GM12892 (cell line): ENCODE measurements at regions not wholly inside any gene's neighbourhood (a gene's known extent, or its start where the extent isn't known, plus 50 kb on each side); places are given as distances from the start of the nearest gene placed in this dataset.
A peak's percentile ranks its signal among the peaks of the same experiment; 100 is the strongest.

Experiments
- DNase-seq: peaks from one replicate; pipeline ENCODE4 v3.0.0; 2011; ENCODE audit not compliant: insufficient read length
- FAIRE-seq: peaks from 2 replicates; lab custom pipeline; 2011; peaks lifted over from hg19 to GRCh38; lab: Jason Lieb, UNC
- POLR2A ChIP-seq: IDR thresholded peaks from 2 replicates; pipeline ENCODE4 v1.6.1; 2011; ENCODE audit warnings: low read depth, low read length, control low read depth
- POLR2AphosphoS5 ChIP-seq: IDR thresholded peaks from 2 replicates; pipeline ENCODE4 v1.6.1; 2011; ENCODE audit warnings: low read depth, low read length, control low read depth
- TAF1 ChIP-seq: IDR thresholded peaks from 2 replicates; pipeline ENCODE4 v1.6.1; 2011; ENCODE audit warnings: low read depth, mild to moderate bottlenecking, control low read depth, low read length, borderline replicate concordance

DNA sequence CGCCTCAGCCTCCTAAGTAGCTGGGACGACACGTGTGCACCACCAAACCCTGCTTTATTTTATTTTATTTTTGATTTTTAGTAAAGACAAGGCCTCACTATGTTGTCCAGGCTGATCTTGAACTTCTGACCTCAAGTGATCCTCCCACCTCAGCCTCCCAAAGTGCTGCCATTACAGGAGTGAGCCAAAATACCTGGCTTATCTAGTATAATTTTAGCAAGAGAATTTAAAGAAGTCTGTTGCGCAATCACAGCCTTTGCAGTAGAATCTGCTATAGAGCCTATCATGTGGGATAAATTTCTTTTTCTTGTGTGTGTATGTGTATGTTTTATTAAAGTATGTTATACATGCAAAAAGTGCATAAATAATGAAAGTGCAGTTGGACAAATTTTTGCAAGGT, 92.1 kb upstream of the ANKEF1 start:
- no peak for DNase-seq
- no peak for FAIRE-seq
- TF ChIP-seq POLR2A (no peak), POLR2AphosphoS5 (no peak), TAF1 (no peak)

DNA sequence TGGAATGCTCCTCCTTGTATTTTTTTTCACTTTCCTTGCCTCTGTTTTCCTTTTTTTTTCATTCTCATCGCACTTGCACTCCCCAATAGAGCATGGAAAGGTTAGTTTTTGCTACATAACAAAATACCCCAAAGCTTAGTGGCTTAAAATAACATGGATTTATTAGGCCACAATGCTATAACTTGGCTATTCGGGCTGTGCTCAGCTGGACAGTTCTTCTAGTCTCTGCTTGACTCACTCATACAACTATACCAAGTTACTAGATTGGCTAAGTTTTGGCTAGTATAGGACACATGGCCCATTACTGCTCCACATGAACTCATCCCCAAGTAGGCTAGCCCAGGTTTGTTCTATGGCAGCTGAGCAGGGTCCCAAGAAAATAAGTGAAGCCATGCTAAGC, 94.5 kb upstream of the ANKEF1 start:
- no peak for DNase-seq
- TF ChIP-seq TAF1: no peak
- no peak for TF ChIP-seq POLR2A
- no peak for TF ChIP-seq POLR2AphosphoS5
- no peak for FAIRE-seq

- FAIRE-seq (no peak), DNase-seq (no peak)
- TF ChIP-seq TAF1: no peak
- no peak for TF ChIP-seq POLR2A
- no peak for TF ChIP-seq POLR2AphosphoS5
These were observed 95.6 kb upstream of the ANKEF1 start for GRCh38 chr20:9939231-9939630.

DNA sequence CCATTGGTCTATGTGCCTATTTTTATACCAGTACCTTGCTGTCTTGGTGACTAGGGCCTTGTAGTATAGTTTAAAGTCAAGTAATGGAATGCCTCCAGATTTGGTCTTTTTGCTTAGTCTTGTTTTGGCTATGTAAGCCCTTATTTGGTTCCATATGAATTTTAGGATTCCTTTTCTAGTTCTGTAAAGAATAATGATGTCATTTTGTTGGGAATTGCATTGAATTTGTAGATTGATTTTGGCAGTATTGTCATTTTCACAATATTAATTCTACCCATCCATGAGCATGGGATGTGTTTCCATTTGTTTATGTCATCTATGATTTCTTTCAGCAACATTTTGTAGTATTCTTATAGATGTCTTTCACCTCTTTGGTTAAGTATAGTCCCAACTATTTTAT, 96.4 kb upstream of the PAK5 start:
- DNase-seq (no peak), FAIRE-seq (no peak)
- no peak for TF ChIP-seq POLR2AphosphoS5
- TF ChIP-seq POLR2A: no peak
- no peak for TF ChIP-seq TAF1

DNA sequence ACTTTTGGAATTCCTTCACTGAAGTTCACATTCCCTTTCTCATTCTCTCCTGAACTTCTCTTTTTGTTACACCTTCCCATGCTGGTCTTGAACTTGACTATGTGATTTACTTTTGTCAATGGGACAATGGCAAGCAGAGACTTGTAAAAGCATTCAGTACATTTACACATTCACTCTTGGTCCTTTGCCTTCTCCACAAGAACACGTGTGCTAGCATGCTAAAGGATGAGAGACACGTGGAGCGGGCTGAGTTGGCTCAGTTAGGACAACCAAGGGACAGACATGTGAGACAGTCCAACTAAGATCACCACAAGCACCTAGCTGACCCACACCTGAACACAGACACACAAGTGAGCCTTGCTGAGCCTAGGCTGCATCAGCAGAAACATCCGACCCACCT, 91.3 kb upstream of the PAK5 start:
- no peak for DNase-seq
- TF ChIP-seq TAF1 (no peak), POLR2A (no peak)
- FAIRE-seq: no peak

DNA sequence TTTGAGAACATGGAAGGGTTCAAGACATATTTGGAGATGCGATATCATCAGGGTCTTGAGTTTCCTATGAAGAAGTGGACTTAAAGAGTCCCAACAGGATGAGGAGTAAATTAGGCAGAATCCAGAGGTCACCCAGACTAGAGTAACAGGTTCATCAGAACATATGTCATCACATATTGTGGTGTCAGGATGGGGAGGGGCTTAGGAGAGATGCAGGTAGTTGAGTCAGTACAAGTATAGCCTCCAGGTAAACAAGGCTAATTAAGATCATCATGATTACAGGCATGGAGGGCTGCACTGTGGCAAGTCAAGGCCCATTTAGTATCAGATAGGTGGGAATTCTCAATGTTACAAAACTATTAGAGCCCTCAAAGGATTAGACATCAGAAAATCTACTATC, 90.1 kb upstream of the PAK5 start:
- TF ChIP-seq POLR2AphosphoS5 (no peak), TAF1 (no peak), POLR2A (no peak)
- DNase-seq (no peak), FAIRE-seq (no peak)

GRCh38 chr20:9928281-9928737, 89.4 kb upstream of the PAK5 start:
- no peak for DNase-seq
- FAIRE-seq: peak; percentile 50

DNA sequence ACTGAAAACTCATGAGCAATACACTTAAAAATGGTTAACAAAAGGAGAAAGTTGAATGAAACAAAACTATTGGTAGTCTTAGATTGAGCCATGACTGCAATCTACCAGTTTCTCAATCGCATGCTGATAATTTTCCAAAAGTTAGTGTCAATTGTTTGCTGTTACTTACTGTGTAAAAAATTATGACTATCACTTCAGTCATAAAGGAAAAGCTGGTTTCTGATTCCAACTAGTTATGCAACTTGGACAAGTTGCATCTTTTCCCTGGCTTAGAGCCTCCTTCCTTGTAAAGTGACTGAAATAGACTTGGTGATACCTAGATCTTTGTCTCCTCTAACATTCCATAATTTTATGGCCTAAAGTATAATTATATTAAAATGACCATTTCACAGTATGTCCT, 88.3 kb upstream of the PAK5 start:
- no peak for TF ChIP-seq POLR2A
- TF ChIP-seq POLR2AphosphoS5: no peak
- no peak for TF ChIP-seq TAF1
- no peak for DNase-seq
- no peak for FAIRE-seq

More at GRCh38 chr20:9928281-9928737, 89.4 kb upstream of the PAK5 start:
- TF ChIP-seq TAF1 (no peak), POLR2AphosphoS5 (no peak), POLR2A (no peak)

DNA sequence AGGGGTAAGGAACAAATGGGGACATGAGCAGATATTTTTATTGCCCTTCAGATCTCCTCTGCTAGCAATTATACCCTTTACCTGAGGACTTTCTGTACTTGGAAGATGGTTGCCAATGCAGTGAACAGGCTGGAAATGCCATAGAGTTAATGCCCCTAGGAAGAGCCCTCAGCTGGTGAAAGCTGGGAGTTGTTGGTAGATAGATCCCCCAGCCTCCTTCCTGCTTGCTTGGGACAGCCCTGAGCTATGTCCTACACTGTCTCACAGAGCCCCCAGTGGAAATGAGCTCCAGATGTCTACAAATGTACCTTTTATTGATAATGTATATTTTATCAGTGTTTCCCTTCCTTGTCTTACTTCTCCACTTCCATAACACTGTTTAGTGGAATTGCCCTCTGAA, 87.6 kb upstream of the PAK5 start:
- TF ChIP-seq POLR2A (no peak), POLR2AphosphoS5 (no peak), TAF1 (no peak)
- DNase-seq (no peak), FAIRE-seq (no peak)

GRCh38 chr20:9926007-9926406, 87.1 kb upstream of the PAK5 start:
- TF ChIP-seq POLR2A (no peak), TAF1 (no peak), POLR2AphosphoS5 (no peak)
- no peak for FAIRE-seq
- no peak for DNase-seq

- TF ChIP-seq TAF1 (no peak), POLR2A (no peak), POLR2AphosphoS5 (no peak)
- DNase-seq (no peak), FAIRE-seq (no peak)
These were observed 84.8 kb upstream of the PAK5 start for GRCh38 chr20:9923648-9924047.

- DNase-seq: no peak
- FAIRE-seq: no peak
- no peak for TF ChIP-seq POLR2AphosphoS5
- no peak for TF ChIP-seq POLR2A
- no peak for TF ChIP-seq TAF1
These were observed 82.0 kb upstream of the PAK5 start for GRCh38 chr20:9920866-9921265.

- peak; percentile 11 for DNase-seq
- FAIRE-seq: peak; percentile 56
- no peak for TF ChIP-seq POLR2A
- no peak for TF ChIP-seq POLR2AphosphoS5
- no peak for TF ChIP-seq TAF1
These were observed 80.6 kb upstream of the PAK5 start for GRCh38 chr20:9919271-9920014.
